Cardiac muscle cell (in vitro differentiated cells and primary cell): ENCODE measurements at regions not wholly inside any gene's neighbourhood (a gene's known extent, or its start where the extent isn't known, plus 50 kb on each side); places are given as distances from the start of the nearest gene placed in this dataset.

Experiments used
- DNase-seq, 2 donors: peaks; one replicate each; pipeline versions ENCODE4 v3.0.0 to v3.0.0-alpha.2; 2010 to 2017; ENCODE audit warnings: low read depth in 1 of 2, low spot score in 1 of 2
- H3K27ac ChIP-seq: fragments of 200-600 bp; sonication (generic); 2 replicates; pipeline ENCODE4 v1.5.1; 2016
- H3K27me3 ChIP-seq: fragments of 200-600 bp; sonication (generic); 2 replicates; pipeline ENCODE4 v1.6.0; 2016; ENCODE audit warnings: control low read depth
- H3K36me3 ChIP-seq: fragments of 200-600 bp; sonication (generic); 2 replicates; pipeline ENCODE4 v1.5.1; 2016; ENCODE audit warnings: control low read depth
- H3K4me1 ChIP-seq: fragments of 200-600 bp; sonication (generic); 2 replicates; pipeline ENCODE4 v1.8.1; 2017; ENCODE audit warnings: low read depth, mild to moderate bottlenecking, mixed run types
- H3K4me3 ChIP-seq: fragments of 200-600 bp; sonication (generic); 2 replicates; pipeline ENCODE4 v1.5.1; 2016; ENCODE audit warnings: mild to moderate bottlenecking
- H3K9me3 ChIP-seq: fragments of 200-600 bp; sonication (generic); 2 replicates; pipeline ENCODE4 v1.5.1; 2017; ENCODE audit warnings: low read depth, mild to moderate bottlenecking, control low read depth
- CTCF ChIP-seq: IDR thresholded peaks from 2 replicates; pipeline ENCODE4 v1.5.1; 2012; ENCODE audit warnings: low read depth, mild to moderate bottlenecking, low read length

GRCh38 chr4:42709392-42710065 is 52.6 kb upstream of the ATP8A1 start:
- no peaks in the 10 kb centered on the region for H3K4me1 ChIP-seq
- H3K9me3 ChIP-seq, result no peaks in the 10 kb centered on the region
- H3K27ac ChIP-seq, result no peak overlapping the region
- DNase-seq, result no peak
- H3K36me3 ChIP-seq, result no peaks in the 10 kb centered on the region
- no peak for TF ChIP-seq CTCF
- H3K27me3 ChIP-seq, result no peaks in the 10 kb centered on the region
- no peak overlapping the region for H3K4me3 ChIP-seq

- no peak for TF ChIP-seq CTCF
- Histone ChIP-seq H3K27ac (no peak overlapping the region), H3K36me3 (no peaks in the 10 kb centered on the region), H3K4me1 (no peaks in the 10 kb centered on the region), H3K4me3 (no peak overlapping the region), H3K27me3 (no peaks in the 10 kb centered on the region), H3K9me3 (no peaks in the 10 kb centered on the region)
- no peak for DNase-seq
Measured at GRCh38 chr4:42708625-42709024, 51.7 kb upstream of the ATP8A1 start.
